ENCODE measurements at regions not wholly inside any gene's neighbourhood (a gene's known extent, or its start where the extent isn't known, plus 50 kb on each side); places are given as distances from the start of the nearest gene placed in this dataset.
"Not testable (repeated sequence)": the region's sequence is repeated elsewhere in the genome, so short reads cannot be mapped to it uniquely, and the experiment has no call there.

- ATAC-seq = no peak
Observed at GRCh38 chrX:95950679-95951078, 734.0 kb upstream of the DIAPH2 start.

GRCh38 chrX:95953564-95953963 is 731.1 kb upstream of the DIAPH2 start:
- TF ChIP-seq TOX (CRISPR knock-in tag; IDR thresholded peaks at IDR 0.05; ENCODE audit: borderline replicate concordance) = no peak
- TF ChIP-seq ZNF70 (CRISPR knock-in tag; IDR thresholded peaks at IDR 0.05) = no peak
- TF ChIP-seq PATZ1 (CRISPR knock-in tag; IDR thresholded peaks at IDR 0.05; ENCODE audit: borderline replicate concordance) = no peak
- ATAC-seq = no peak

More at GRCh38 chrX:95950679-95951078, 734.0 kb upstream of the DIAPH2 start:
- no peak for TF ChIP-seq PATZ1 (CRISPR knock-in tag; IDR thresholded peaks at IDR 0.05; ENCODE audit: borderline replicate concordance)
- TF ChIP-seq ZNF8 (CRISPR knock-in tag; IDR thresholded peaks at IDR 0.05) = no peak
- TF ChIP-seq ARNTL (CRISPR knock-in tag; IDR thresholded peaks at IDR 0.05; ENCODE audit: borderline replicate concordance, low read depth) = no peak
- no peak for TF ChIP-seq TSHZ2 (CRISPR knock-in tag; IDR thresholded peaks at IDR 0.05)
- TF ChIP-seq TOX (CRISPR knock-in tag; IDR thresholded peaks at IDR 0.05; ENCODE audit: borderline replicate concordance) = no peak
- TF ChIP-seq ZFP30 (CRISPR knock-in tag; IDR thresholded peaks at IDR 0.05) = no peak
- no peak for TF ChIP-seq PPARA (CRISPR knock-in tag; IDR thresholded peaks at IDR 0.05; ENCODE audit: borderline replicate concordance)
- TF ChIP-seq ZFP3 (CRISPR knock-in tag; IDR thresholded peaks at IDR 0.05) = no peak
- TF ChIP-seq SNAI2 (CRISPR knock-in tag; IDR thresholded peaks at IDR 0.05) = no peak
- no peak for TF ChIP-seq ZNF70 (CRISPR knock-in tag; IDR thresholded peaks at IDR 0.05)
- TF ChIP-seq GLIS3 (CRISPR knock-in tag; IDR thresholded peaks at IDR 0.05) = no peak
- TF ChIP-seq TCF4 (CRISPR knock-in tag; IDR thresholded peaks at IDR 0.05; ENCODE audit: borderline replicate concordance) = no peak
- no peak for TF ChIP-seq POU6F1 (CRISPR knock-in tag; IDR thresholded peaks at IDR 0.05; ENCODE audit: borderline replicate concordance, low read depth)
- TF ChIP-seq ZNF565 (CRISPR knock-in tag; conservative IDR thresholded peaks at IDR 0.05; ENCODE audit: low read depth) = no peak
- TF ChIP-seq CSRNP3 (CRISPR knock-in tag; IDR thresholded peaks at IDR 0.05) = no peak
- TF ChIP-seq BACH2 (CRISPR knock-in tag; IDR thresholded peaks at IDR 0.05; ENCODE audit: borderline replicate concordance) = no peak

GRCh38 chrX:95956745-95957144 is 727.9 kb upstream of the DIAPH2 start:
- TF ChIP-seq ZNF8 (CRISPR knock-in tag; IDR thresholded peaks at IDR 0.05) = no peak
- TF ChIP-seq CREB5 (CRISPR knock-in tag; IDR thresholded peaks at IDR 0.05; ENCODE audit: low read depth) = no peak
- no peak for TF ChIP-seq ZC3H10 (CRISPR knock-in tag; IDR thresholded peaks at IDR 0.05)
- no peak for TF ChIP-seq ZNF565 (CRISPR knock-in tag; conservative IDR thresholded peaks at IDR 0.05; ENCODE audit: low read depth)
- ATAC-seq = no peak

GRCh38 chrX:95973456-95974095 is 711.1 kb upstream of the DIAPH2 start:
- not testable (repeated sequence) for ATAC-seq

All from SK-N-SH treated with all-trans-retinoic acid at 6 μM for 48 hours (cell line).